Nephron (organoid): ENCODE measurements at regions not wholly inside any gene's neighbourhood (a gene's known extent, or its start where the extent isn't known, plus 50 kb on each side); places are given as distances from the start of the nearest gene placed in this dataset.

Experiments
- H3K27ac Mint-ChIP-seq, 3 experiments: 2 replicates each; pipeline ENCODE4 v1.8.0; 2020; ENCODE audit warnings: mixed read lengths in 3 of 3, mild to moderate bottlenecking in 2 of 3, moderate library complexity in 1 of 3
- H3K27me3 Mint-ChIP-seq: 2 replicates; pipeline ENCODE4 v1.8.0; 2021; ENCODE audit warnings: low read depth, mild to moderate bottlenecking, moderate library complexity, mixed read lengths
- H3K36me3 Mint-ChIP-seq: 2 replicates; pipeline ENCODE4 v1.8.0; 2020; ENCODE audit warnings: low read depth, mixed read lengths
- H3K4me1 Mint-ChIP-seq: 2 replicates; pipeline ENCODE4 v1.8.0; 2020; ENCODE audit warnings: mixed read lengths
- H3K4me3 Mint-ChIP-seq, 3 experiments: 2 replicates each; pipeline ENCODE4 v1.8.0; 2020; ENCODE audit warnings: mild to moderate bottlenecking in 3 of 3, mixed read lengths in 3 of 3, moderate library complexity in 2 of 3
- H3K9me3 Mint-ChIP-seq: 2 replicates; pipeline ENCODE4 v1.8.0; 2020; ENCODE audit warnings: mixed read lengths
- CTCF ChIP-seq, 3 experiments: fragments of 200-600 bp; sonication (generic); IDR thresholded peaks; one replicate each; pipeline ENCODE4 v1.5.0; 2021; ENCODE audit warnings: antibody characterized with exemption in 3 of 3; ENCODE audit not compliant: unreplicated experiment in 3 of 3

GRCh38 chr22:27417421-27417814 is 384.1 kb downstream of the MN1 start:
- TF ChIP-seq CTCF (IDR thresholded peaks at IDR 0.05; ENCODE audit: unreplicated experiment in 3 of 3): no peak
- peaks cover 27% of the 10 kb centered on the region for H3K27me3 Mint-ChIP-seq
- peak overlapping the region in 1 of 3 experiments; percentile 41 for H3K4me3 Mint-ChIP-seq
- H3K27ac Mint-ChIP-seq: peak overlapping the region; percentile 38 to 68 (median 66)
- H3K4me1 Mint-ChIP-seq: peaks cover 54% of the 10 kb centered on the region
- H3K9me3 Mint-ChIP-seq: no peaks in the 10 kb centered on the region
- H3K36me3 Mint-ChIP-seq: no peaks in the 10 kb centered on the region

- H3K27ac Mint-ChIP-seq: peak overlapping the region in 2 of 3 experiments; percentile 12 to 61
- peaks cover 58% of the 10 kb centered on the region for H3K4me1 Mint-ChIP-seq
- no peak for TF ChIP-seq CTCF (IDR thresholded peaks at IDR 0.05; ENCODE audit: unreplicated experiment in 3 of 3)
- H3K27me3 Mint-ChIP-seq: peaks cover 22% of the 10 kb centered on the region
- no peak overlapping the region for H3K4me3 Mint-ChIP-seq
- peaks cover 2% of the 10 kb centered on the region for H3K9me3 Mint-ChIP-seq
- no peaks in the 10 kb centered on the region for H3K36me3 Mint-ChIP-seq
These were observed 383.3 kb downstream of the MN1 start for GRCh38 chr22:27418261-27418660.

- Mint-ChIP-seq H3K4me1 (peaks cover 57% of the 10 kb centered on the region), H3K27ac (peak overlapping the region in 2 of 3 experiments; percentile 24 to 58), H3K36me3 (no peaks in the 10 kb centered on the region), H3K9me3 (peaks cover 3% of the 10 kb centered on the region), H3K27me3 (peaks cover 21% of the 10 kb centered on the region), H3K4me3 (no peak overlapping the region)
- no peak for TF ChIP-seq CTCF (IDR thresholded peaks at IDR 0.05; ENCODE audit: unreplicated experiment in 3 of 3)
These were observed 382.1 kb downstream of the MN1 start for GRCh38 chr22:27419473-27419872.

GRCh38 chr22:27420195-27420816 is 381.2 kb downstream of the MN1 start:
- H3K4me3 Mint-ChIP-seq: peak overlapping the region in 1 of 3 experiments; percentile 49
- H3K4me1 Mint-ChIP-seq: peaks cover 52% of the 10 kb centered on the region
- peaks cover 3% of the 10 kb centered on the region for H3K9me3 Mint-ChIP-seq
- H3K36me3 Mint-ChIP-seq: no peaks in the 10 kb centered on the region
- TF ChIP-seq CTCF (IDR thresholded peaks at IDR 0.05; ENCODE audit: unreplicated experiment in 3 of 3): no peak
- peaks cover 17% of the 10 kb centered on the region for H3K27me3 Mint-ChIP-seq
- peak overlapping the region; percentile 94 to 97 (median 97) for H3K27ac Mint-ChIP-seq

GRCh38 chr22:27420817-27421361 is 380.7 kb downstream of the MN1 start:
- Mint-ChIP-seq H3K27me3 (peaks cover 19% of the 10 kb centered on the region), H3K4me3 (peak overlapping the region in 2 of 3 experiments; percentile 41 to 49), H3K9me3 (peaks cover 3% of the 10 kb centered on the region), H3K4me1 (peaks cover 48% of the 10 kb centered on the region), H3K36me3 (no peaks in the 10 kb centered on the region), H3K27ac (peak overlapping the region; percentile 94 to 97 (median 97))
- no peak for TF ChIP-seq CTCF (IDR thresholded peaks at IDR 0.05; ENCODE audit: unreplicated experiment in 3 of 3)

GRCh38 chr22:27422442-27422841 is 379.1 kb downstream of the MN1 start:
- Mint-ChIP-seq H3K4me3 (no peak overlapping the region), H3K36me3 (no peaks in the 10 kb centered on the region), H3K9me3 (peaks cover 3% of the 10 kb centered on the region), H3K27me3 (peaks cover 16% of the 10 kb centered on the region), H3K27ac (peak overlapping the region in 1 of 3 experiments; percentile 58), H3K4me1 (peaks cover 35% of the 10 kb centered on the region)
- no peak for TF ChIP-seq CTCF (IDR thresholded peaks at IDR 0.05; ENCODE audit: unreplicated experiment in 3 of 3)
